ENCODE measurements at regions not wholly inside any gene's neighbourhood (a gene's known extent, or its start where the extent isn't known, plus 50 kb on each side); places are given as distances from the start of the nearest gene placed in this dataset.

DNA sequence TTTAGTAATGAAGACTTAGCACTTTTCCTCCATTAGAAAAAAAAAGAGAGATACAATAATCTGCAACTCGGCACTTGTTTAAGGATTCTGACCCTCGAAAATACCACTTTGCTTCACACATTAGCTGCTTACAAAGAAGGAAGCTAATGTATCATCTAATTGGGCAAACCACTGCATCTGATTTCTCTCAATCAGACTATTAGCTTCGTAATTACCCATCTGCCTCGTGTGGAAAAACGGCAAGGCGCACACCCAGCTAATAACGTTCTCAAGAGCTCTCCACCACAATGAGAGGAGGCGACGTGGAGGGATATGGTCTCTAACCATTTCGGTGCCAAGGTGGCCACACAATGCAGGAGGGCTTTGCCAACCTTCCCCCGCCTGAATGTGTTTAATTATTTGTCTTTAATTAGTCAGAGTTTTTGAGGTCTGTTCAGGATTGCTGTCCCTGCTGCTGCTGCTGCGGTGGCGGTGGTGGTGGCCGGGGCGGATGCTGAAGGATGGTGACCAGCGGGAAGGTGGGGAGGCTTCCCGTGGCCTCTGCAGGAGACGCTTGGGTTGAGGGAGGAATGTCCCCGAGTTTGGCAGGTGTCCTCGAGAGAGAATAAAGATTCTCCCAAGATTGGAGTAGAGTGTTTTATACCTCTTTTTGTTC, 374.5 kb downstream of the RPS6KC1 start:
- H2AFZ ChIP-seq (ENCODE audit: insufficient read depth, low read depth, low read length, poor library complexity, severe bottlenecking), result no peak overlapping the region
- no peak for DNase-seq
- Mint-ChIP-seq H3K27me3 (ENCODE audit: low read depth in 3 of 3) (peaks cover 0 to 5% (median 0%) of the 10 kb centered on the region in 3 donors), H3K4me1 (no peaks in the 10 kb centered on the region), H3K4me3 (no peak overlapping the region), H3K36me3 (no peaks in the 10 kb centered on the region), H3K9me3 (peaks cover 0 to 2% (median 0%) of the 10 kb centered on the region in 7 donors), H3K27ac (no peak overlapping the region)
- H3K4me1 ChIP-seq (ENCODE audit: control insufficient read depth in 1 of 2, insufficient read depth in 2 of 2, low read length in 2 of 2), result no peaks in the 10 kb centered on the region
- H3K36me3 ChIP-seq (replicated peaks in 1 of 2; ENCODE audit: control insufficient read depth in 1 of 2, insufficient read depth in 2 of 2, low read length in 2 of 2), result no peaks in the 10 kb centered on the region
- no peak overlapping the region for H3K27ac ChIP-seq (ENCODE audit: low read depth in 1 of 2, low read length in 2 of 2)
- intact Hi-C loops (cut with micrococcal nuclease), result no loop called here
- TF ChIP-seq, protein P1, sequence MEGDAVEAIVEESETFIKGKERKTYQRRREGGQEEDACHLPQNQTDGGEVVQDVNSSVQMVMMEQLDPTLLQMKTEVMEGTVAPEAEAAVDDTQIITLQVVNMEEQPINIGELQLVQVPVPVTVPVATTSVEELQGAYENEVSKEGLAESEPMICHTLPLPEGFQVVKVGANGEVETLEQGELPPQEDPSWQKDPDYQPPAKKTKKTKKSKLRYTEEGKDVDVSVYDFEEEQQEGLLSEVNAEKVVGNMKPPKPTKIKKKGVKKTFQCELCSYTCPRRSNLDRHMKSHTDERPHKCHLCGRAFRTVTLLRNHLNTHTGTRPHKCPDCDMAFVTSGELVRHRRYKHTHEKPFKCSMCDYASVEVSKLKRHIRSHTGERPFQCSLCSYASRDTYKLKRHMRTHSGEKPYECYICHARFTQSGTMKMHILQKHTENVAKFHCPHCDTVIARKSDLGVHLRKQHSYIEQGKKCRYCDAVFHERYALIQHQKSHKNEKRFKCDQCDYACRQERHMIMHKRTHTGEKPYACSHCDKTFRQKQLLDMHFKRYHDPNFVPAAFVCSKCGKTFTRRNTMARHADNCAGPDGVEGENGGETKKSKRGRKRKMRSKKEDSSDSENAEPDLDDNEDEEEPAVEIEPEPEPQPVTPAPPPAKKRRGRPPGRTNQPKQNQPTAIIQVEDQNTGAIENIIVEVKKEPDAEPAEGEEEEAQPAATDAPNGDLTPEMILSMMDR (IDR thresholded peaks at IDR 0.05), result no peak
- no peaks in the 10 kb centered on the region for H3K27me3 ChIP-seq (ENCODE audit: control insufficient read depth in 2 of 2, insufficient read depth in 2 of 2, low read length in 2 of 2)
- H3K79me2 ChIP-seq (ENCODE audit: insufficient read depth, low read length), result no peaks in the 10 kb centered on the region
- no peaks in the 10 kb centered on the region for H3K9me3 ChIP-seq (replicated peaks in 1 of 2; ENCODE audit: control insufficient read depth in 1 of 2, insufficient read depth in 1 of 2, low read length in 2 of 2)
- H4K20me1 ChIP-seq (ENCODE audit: insufficient read depth, low read length), result no peaks in the 10 kb centered on the region
- H3K9ac ChIP-seq (ENCODE audit: insufficient read depth, low read length, poor library complexity, severe bottlenecking), result no peak overlapping the region
- 98% methylated on average over 15 of the region's 20 CpGs for WGBS (ENCODE audit: insufficient coverage)
- no peak overlapping the region for H3K4me3 ChIP-seq (replicated peaks in 1 of 3; ENCODE audit: low read depth in 2 of 3, low read length in 3 of 3)
- no peak overlapping the region for H3K4me2 ChIP-seq (replicated peaks; ENCODE audit: extremely low read depth, low read length, poor library complexity, severe bottlenecking)

DNA sequence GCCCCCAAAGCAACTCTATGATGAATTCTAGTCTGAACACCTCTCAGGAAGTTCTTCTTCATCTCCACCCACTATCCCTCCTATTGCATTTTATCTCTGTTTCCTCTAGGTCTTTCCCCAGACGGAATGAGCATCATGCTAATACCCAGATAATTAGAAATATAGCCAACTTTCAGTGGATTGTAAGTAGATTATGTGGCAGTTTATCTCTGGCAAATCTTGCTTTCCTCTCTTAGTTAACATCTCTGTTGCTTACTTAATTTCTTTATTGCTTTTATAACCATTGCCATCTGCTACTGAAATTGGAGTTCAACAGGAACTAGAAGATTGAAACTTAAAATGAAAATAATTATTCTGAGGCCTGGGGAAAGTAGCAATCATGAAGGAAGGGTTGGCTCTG, 378.6 kb downstream of the RPS6KC1 start:
- Histone ChIP-seq H3K79me2 (ENCODE audit: insufficient read depth, low read length) (no peaks in the 10 kb centered on the region), H3K27ac (ENCODE audit: low read depth in 1 of 2, low read length in 2 of 2) (no peak overlapping the region), H4K20me1 (ENCODE audit: insufficient read depth, low read length) (no peaks in the 10 kb centered on the region), H3K36me3 (replicated peaks in 1 of 2; ENCODE audit: control insufficient read depth in 1 of 2, insufficient read depth in 2 of 2, low read length in 2 of 2) (no peaks in the 10 kb centered on the region), H3K27me3 (ENCODE audit: control insufficient read depth in 2 of 2, insufficient read depth in 2 of 2, low read length in 2 of 2) (no peaks in the 10 kb centered on the region), H2AFZ (ENCODE audit: insufficient read depth, low read depth, low read length, poor library complexity, severe bottlenecking) (no peak overlapping the region), H3K4me3 (replicated peaks in 1 of 3; ENCODE audit: low read depth in 2 of 3, low read length in 3 of 3) (no peak overlapping the region), H3K9ac (ENCODE audit: insufficient read depth, low read length, poor library complexity, severe bottlenecking) (no peak overlapping the region), H3K4me1 (ENCODE audit: control insufficient read depth in 1 of 2, insufficient read depth in 2 of 2, low read length in 2 of 2) (no peaks in the 10 kb centered on the region), H3K4me2 (replicated peaks; ENCODE audit: extremely low read depth, low read length, poor library complexity, severe bottlenecking) (no peak overlapping the region), H3K9me3 (replicated peaks in 1 of 2; ENCODE audit: control insufficient read depth in 1 of 2, insufficient read depth in 1 of 2, low read length in 2 of 2) (no peaks in the 10 kb centered on the region)
- intact Hi-C loops (cut with micrococcal nuclease), result no loop called here
- Mint-ChIP-seq H3K27ac (no peak overlapping the region), H3K9me3 (peaks cover 0 to 2% (median 0%) of the 10 kb centered on the region in 7 donors), H3K4me3 (no peak overlapping the region), H3K27me3 (ENCODE audit: low read depth in 3 of 3) (peaks cover 1 to 4% (median 3%) of the 10 kb centered on the region in 3 donors), H3K36me3 (no peaks in the 10 kb centered on the region), H3K4me1 (no peaks in the 10 kb centered on the region)
- DNase-seq, result no peak
- TF ChIP-seq, protein P1 (IDR thresholded peaks at IDR 0.05), result no peak
- WGBS (ENCODE audit: insufficient coverage), result no CpG with 5 or more reads among the region's 1 CpG
